Esophagus muscularis mucosa (tissue), 4 donors: ENCODE measurements at regions not wholly inside any gene's neighbourhood (a gene's known extent, or its start where the extent isn't known, plus 50 kb on each side); places are given as distances from the start of the nearest gene placed in this dataset.
"Not testable (repeated sequence)": the region's sequence is repeated elsewhere in the genome, so short reads cannot be mapped to it uniquely, and the experiment has no call there.

Experiments
- EP300 ChIP-seq: sonication (generic); formaldehyde crosslinking; IDR thresholded peaks from one replicate; pipeline ENCODE4 v1.6.1; 2017; ENCODE audit warnings: antibody characterized with exemption
- POLR2A ChIP-seq: fragments of 450-650 bp; IDR thresholded peaks from one replicate; pipeline ENCODE4 v1.6.1; 2017; ENCODE audit warnings: antibody characterized with exemption, moderate library complexity, mild to moderate bottlenecking, low read depth
- POLR2AphosphoS5 ChIP-seq, 2 donors: sonication (generic); formaldehyde crosslinking; IDR thresholded peaks; one replicate each; pipeline ENCODE4 v1.6.1; 2017; ENCODE audit warnings: antibody characterized with exemption in 2 of 2
- TF ChIP-seq, protein P1 (sequence below), 3 experiments: fragments of 200-600 bp in 2 of 3; fragments of 450-650 bp in 1 of 3; sonication (generic) in 2 of 3; IDR thresholded peaks; one replicate each; pipeline ENCODE4 v1.5.1; 2017 to 2019; ENCODE audit warnings: antibody characterized with exemption in 3 of 3, mild to moderate bottlenecking in 2 of 3, moderate library complexity in 1 of 3

DNA sequence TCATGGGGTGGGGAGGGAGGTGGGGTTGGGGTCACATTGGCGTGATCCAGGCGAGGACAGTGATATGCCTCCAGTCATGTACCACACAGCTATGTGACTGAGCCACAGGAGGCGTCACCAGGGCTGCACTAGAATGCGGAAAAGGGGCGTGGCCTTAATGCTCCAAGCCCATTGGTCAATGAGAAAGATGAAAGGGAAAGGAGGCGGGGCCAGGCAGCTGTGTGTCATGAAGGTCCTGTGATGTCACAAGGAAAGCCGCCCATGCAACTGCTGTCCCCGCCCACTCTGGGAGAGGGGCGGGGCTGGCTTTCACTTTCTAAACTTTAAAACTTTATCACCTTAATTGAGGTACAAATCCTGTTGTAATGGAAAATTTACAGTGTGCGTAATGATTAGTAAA, 89.4 kb upstream of the ADCY2 start:
- not testable (repeated sequence) for TF ChIP-seq POLR2A; EP300; POLR2AphosphoS5 (IDR thresholded peaks at IDR 0.05)
- TF ChIP-seq, protein P1, sequence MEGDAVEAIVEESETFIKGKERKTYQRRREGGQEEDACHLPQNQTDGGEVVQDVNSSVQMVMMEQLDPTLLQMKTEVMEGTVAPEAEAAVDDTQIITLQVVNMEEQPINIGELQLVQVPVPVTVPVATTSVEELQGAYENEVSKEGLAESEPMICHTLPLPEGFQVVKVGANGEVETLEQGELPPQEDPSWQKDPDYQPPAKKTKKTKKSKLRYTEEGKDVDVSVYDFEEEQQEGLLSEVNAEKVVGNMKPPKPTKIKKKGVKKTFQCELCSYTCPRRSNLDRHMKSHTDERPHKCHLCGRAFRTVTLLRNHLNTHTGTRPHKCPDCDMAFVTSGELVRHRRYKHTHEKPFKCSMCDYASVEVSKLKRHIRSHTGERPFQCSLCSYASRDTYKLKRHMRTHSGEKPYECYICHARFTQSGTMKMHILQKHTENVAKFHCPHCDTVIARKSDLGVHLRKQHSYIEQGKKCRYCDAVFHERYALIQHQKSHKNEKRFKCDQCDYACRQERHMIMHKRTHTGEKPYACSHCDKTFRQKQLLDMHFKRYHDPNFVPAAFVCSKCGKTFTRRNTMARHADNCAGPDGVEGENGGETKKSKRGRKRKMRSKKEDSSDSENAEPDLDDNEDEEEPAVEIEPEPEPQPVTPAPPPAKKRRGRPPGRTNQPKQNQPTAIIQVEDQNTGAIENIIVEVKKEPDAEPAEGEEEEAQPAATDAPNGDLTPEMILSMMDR (IDR thresholded peaks at IDR 0.05) = not testable (repeated sequence)
